CD4-positive, CD25-positive, alpha-beta regulatory T cell (primary cell): ENCODE measurements at regions not wholly inside any gene's neighbourhood (a gene's known extent, or its start where the extent isn't known, plus 50 kb on each side); places are given as distances from the start of the nearest gene placed in this dataset.

Experiments used
- ATAC-seq, 2 donors: fragments of 150-1000 bp; cut with Tn5 transposase; one replicate each; pipeline ENCODE4 v1.10.0; 2021; ENCODE audit warnings: low read depth in 2 of 2, moderate number of reproducible peaks in 2 of 2, moderate library complexity in 1 of 2
- DNase-seq, 3 donors: peaks; one replicate each; pipeline versions ENCODE4 v3.0.0 to v3.0.0-alpha.2; 2012 to 2022; ENCODE audit warnings: mixed read lengths in 1 of 3
- H3K27ac ChIP-seq: one replicate; pipeline ENCODE4 v1.7.0; 2013; ENCODE audit warnings: mild to moderate bottlenecking, low read length; ENCODE audit not compliant: insufficient read depth, poor library complexity, severe bottlenecking
- H3K27me3 ChIP-seq: one replicate; pipeline ENCODE4 v1.7.0; 2013; ENCODE audit warnings: low read length; ENCODE audit not compliant: control insufficient read depth, insufficient read depth
- H3K36me3 ChIP-seq: one replicate; pipeline ENCODE4 v1.7.0; 2013; ENCODE audit warnings: mild to moderate bottlenecking, low read length, moderate library complexity; ENCODE audit not compliant: control insufficient read depth, insufficient read depth
- H3K4me1 ChIP-seq: 2 replicates; pipeline ENCODE4 v1.7.0; 2013; ENCODE audit warnings: mild to moderate bottlenecking, low read length; ENCODE audit not compliant: insufficient read depth, control insufficient read depth, poor library complexity, severe bottlenecking
- H3K4me3 ChIP-seq: one replicate; pipeline ENCODE4 v1.7.0; 2013; ENCODE audit warnings: low read depth, mild to moderate bottlenecking, low read length, moderate library complexity
- H3K9me3 ChIP-seq, 2 experiments: 1 replicate in 1 of 2; 2 replicates in 1 of 2; pipeline ENCODE4 v1.7.0; 2013; ENCODE audit warnings: low read length in 2 of 2, mild to moderate bottlenecking in 1 of 2, moderate library complexity in 1 of 2; ENCODE audit not compliant: control insufficient read depth in 2 of 2
- H3K27ac Mint-ChIP-seq, 3 donors: one replicate each; pipeline ENCODE4 v1.8.0; 2020 to 2022; ENCODE audit warnings: mild to moderate bottlenecking in 3 of 3, mixed read lengths in 3 of 3, moderate library complexity in 2 of 3
- H3K27me3 Mint-ChIP-seq: one replicate; pipeline ENCODE4 v1.8.0; 2022; ENCODE audit warnings: mild to moderate bottlenecking, mixed read lengths
- H3K36me3 Mint-ChIP-seq: one replicate; pipeline ENCODE4 v1.8.0; 2020; ENCODE audit warnings: mixed read lengths
- H3K4me1 Mint-ChIP-seq, 4 donors: one replicate each; pipeline ENCODE4 v1.8.0; 2020 to 2022; ENCODE audit warnings: mixed read lengths in 4 of 4, mild to moderate bottlenecking in 1 of 4
- H3K4me3 Mint-ChIP-seq, 4 donors: one replicate each; pipeline ENCODE4 v1.8.0; 2020 to 2022; ENCODE audit warnings: mild to moderate bottlenecking in 4 of 4, mixed read lengths in 4 of 4, moderate library complexity in 3 of 4
- H3K9me3 Mint-ChIP-seq, 7 donors: one replicate each; pipeline ENCODE4 v1.8.0; 2020 to 2022; ENCODE audit warnings: mixed read lengths in 7 of 7, mild to moderate bottlenecking in 3 of 7, moderate library complexity in 2 of 7

- H3K27me3 Mint-ChIP-seq = peaks cover 11% of the 10 kb centered on the region
- no peak overlapping the region for H3K27ac ChIP-seq
Observed at GRCh38 chr17:34203018-34203638, 52.0 kb upstream of the CCL2 start.

GRCh38 chr17:34204402-34204801 is 50.7 kb upstream of the CCL2 start:
- DNase-seq (no peak), ATAC-seq (no peak)
- Mint-ChIP-seq H3K27ac (no peak overlapping the region), H3K9me3 (peaks cover 0 to 2% (median 0%) of the 10 kb centered on the region in 7 donors), H3K4me3 (no peak overlapping the region), H3K36me3 (no peaks in the 10 kb centered on the region), H3K4me1 (peaks cover 0 to 7% (median 3%) of the 10 kb centered on the region in 4 donors), H3K27me3 (peaks cover 4% of the 10 kb centered on the region)
- Histone ChIP-seq H3K9me3 (no peaks in the 10 kb centered on the region), H3K27ac (no peak overlapping the region), H3K36me3 (no peaks in the 10 kb centered on the region), H3K4me1 (no peaks in the 10 kb centered on the region), H3K4me3 (no peak overlapping the region), H3K27me3 (no peaks in the 10 kb centered on the region)

More at GRCh38 chr17:34203018-34203638, 52.0 kb upstream of the CCL2 start:
- Mint-ChIP-seq H3K4me1 (peaks cover 0 to 7% (median 3%) of the 10 kb centered on the region in 4 donors), H3K4me3 (no peak overlapping the region), H3K9me3 (peaks cover 0 to 2% (median 0%) of the 10 kb centered on the region in 7 donors), H3K27ac (no peak overlapping the region), H3K36me3 (no peaks in the 10 kb centered on the region)
- Histone ChIP-seq H3K4me3 (no peak overlapping the region), H3K27me3 (no peaks in the 10 kb centered on the region), H3K9me3 (no peaks in the 10 kb centered on the region), H3K36me3 (no peaks in the 10 kb centered on the region), H3K4me1 (no peaks in the 10 kb centered on the region)
- DNase-seq (no peak), ATAC-seq (no peak)
